BJ (cell line): ENCODE measurements at regions not wholly inside any gene's neighbourhood (a gene's known extent, or its start where the extent isn't known, plus 50 kb on each side); places are given as distances from the start of the nearest gene placed in this dataset.

ENCODE experiments used
- CTCF ChIA-PET: fragments of 350-600 bp; formaldehyde crosslinking; extraction: SDS; loops from one replicate; lab custom pipeline; 2021; ENCODE audit warnings: antibody characterized with exemption, inconsistent platforms; lab: Yijun Ruan, JAX
- POLR2A ChIA-PET: fragments of 300-600 bp; sonication (Branson Sonifier 250); formaldehyde crosslinking; extraction: SDS; loops from one replicate; lab custom pipeline; 2021; ENCODE audit warnings: antibody characterized with exemption; lab: Charles Lee
- DNase-seq: peaks from one replicate; pipeline ENCODE4 v3.0.0-alpha.2; 2011; ENCODE audit warnings: low read depth
- H3K27me3 ChIP-seq: 2 replicates; pipeline ENCODE4 v1.6.0; 2011; ENCODE audit warnings: low read length; ENCODE audit not compliant: control insufficient read depth, insufficient read depth
- H3K36me3 ChIP-seq: 2 replicates; pipeline ENCODE4 v1.5.1; 2011; ENCODE audit warnings: low read length; ENCODE audit not compliant: control insufficient read depth, insufficient read depth
- H3K4me3 ChIP-seq: 2 replicates; pipeline ENCODE4 v1.5.1; 2011; ENCODE audit warnings: low read depth, mild to moderate bottlenecking, control low read depth, low read length
- TF ChIP-seq, protein P1 (sequence below): IDR thresholded peaks from 2 replicates; pipeline ENCODE4 v1.5.1; 2011; ENCODE audit warnings: low read depth, mild to moderate bottlenecking, control low read depth, inconsistent platforms, low read length, moderate library complexity; ENCODE audit not compliant: insufficient read depth

DNA sequence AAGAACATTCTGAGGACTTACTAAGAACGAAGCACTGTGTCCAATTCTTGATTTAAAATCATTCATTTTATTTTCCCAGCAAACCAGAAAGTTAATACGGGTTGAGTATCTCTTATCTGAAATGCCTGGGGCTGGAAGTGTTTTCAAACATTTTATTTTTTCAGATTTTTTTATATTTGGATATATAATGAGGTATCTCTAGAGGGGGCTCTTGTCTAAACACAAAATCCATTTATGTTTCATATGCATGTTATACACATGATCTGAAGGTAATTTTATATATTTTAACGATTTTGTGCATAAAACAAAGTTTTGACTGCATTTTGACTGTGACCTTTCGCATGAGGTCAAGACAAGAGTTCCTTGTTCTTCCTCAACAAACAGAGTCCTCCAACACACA, 320.9 kb downstream of the ASMT start:
- no peaks in the 10 kb centered on the region for H3K36me3 ChIP-seq
- no peak for DNase-seq
- ChIA-PET POLR2A (no interaction called here), CTCF (no interaction called here)
- no peak overlapping the region for H3K4me3 ChIP-seq
- TF ChIP-seq, protein P1, sequence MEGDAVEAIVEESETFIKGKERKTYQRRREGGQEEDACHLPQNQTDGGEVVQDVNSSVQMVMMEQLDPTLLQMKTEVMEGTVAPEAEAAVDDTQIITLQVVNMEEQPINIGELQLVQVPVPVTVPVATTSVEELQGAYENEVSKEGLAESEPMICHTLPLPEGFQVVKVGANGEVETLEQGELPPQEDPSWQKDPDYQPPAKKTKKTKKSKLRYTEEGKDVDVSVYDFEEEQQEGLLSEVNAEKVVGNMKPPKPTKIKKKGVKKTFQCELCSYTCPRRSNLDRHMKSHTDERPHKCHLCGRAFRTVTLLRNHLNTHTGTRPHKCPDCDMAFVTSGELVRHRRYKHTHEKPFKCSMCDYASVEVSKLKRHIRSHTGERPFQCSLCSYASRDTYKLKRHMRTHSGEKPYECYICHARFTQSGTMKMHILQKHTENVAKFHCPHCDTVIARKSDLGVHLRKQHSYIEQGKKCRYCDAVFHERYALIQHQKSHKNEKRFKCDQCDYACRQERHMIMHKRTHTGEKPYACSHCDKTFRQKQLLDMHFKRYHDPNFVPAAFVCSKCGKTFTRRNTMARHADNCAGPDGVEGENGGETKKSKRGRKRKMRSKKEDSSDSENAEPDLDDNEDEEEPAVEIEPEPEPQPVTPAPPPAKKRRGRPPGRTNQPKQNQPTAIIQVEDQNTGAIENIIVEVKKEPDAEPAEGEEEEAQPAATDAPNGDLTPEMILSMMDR, result no peak
- no peaks in the 10 kb centered on the region for H3K27me3 ChIP-seq

DNA sequence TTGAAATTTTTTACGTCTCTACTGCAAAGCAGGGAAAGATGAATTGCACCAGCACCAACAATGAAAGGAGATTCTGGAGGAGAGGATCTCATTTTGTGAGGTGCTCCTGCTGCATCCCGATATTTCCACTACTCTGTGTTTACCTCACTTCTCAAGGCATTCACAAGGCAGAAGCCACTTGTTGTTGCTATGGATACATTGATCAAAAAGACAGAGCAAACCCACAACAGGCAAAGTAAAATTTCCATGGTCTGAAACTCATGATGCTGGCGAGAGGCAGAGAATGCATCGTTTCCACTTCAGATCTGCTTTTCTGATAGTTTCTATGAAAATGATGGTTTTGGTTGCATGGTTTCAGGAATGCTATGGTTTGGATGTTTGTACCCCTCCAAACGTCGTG, 323.3 kb downstream of the ASMT start:
- TF ChIP-seq, protein P1, result no peak
- no peak overlapping the region for H3K4me3 ChIP-seq
- CTCF ChIA-PET, result no interaction called here
- DNase-seq, result no peak
- H3K36me3 ChIP-seq, result no peaks in the 10 kb centered on the region
- no peaks in the 10 kb centered on the region for H3K27me3 ChIP-seq
- POLR2A ChIA-PET, result no interaction called here

DNA sequence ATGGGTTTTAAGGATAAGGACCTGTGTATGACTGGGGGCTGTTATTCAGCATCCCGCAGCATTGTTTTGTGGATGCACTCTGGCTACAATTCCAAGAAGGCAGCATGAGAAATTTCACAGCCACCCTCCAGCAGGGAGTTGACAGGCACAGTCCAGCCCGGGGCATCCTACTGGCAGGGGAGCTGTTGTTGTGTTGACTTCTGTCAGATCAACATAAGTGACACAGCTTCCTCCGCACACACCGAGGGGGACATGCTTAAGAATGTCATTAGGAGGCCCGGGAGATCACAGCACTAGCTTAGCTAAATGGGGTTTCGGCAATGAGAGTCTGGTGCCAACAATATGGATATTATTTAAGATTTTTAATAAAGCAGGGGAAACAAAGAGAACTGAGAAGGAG, 326.5 kb downstream of the ASMT start:
- no peak for DNase-seq
- Histone ChIP-seq H3K36me3 (no peaks in the 10 kb centered on the region), H3K4me3 (no peak overlapping the region), H3K27me3 (no peaks in the 10 kb centered on the region)
- ChIA-PET CTCF (no interaction called here), POLR2A (no interaction called here)
- TF ChIP-seq, protein P1, result no peak

DNA sequence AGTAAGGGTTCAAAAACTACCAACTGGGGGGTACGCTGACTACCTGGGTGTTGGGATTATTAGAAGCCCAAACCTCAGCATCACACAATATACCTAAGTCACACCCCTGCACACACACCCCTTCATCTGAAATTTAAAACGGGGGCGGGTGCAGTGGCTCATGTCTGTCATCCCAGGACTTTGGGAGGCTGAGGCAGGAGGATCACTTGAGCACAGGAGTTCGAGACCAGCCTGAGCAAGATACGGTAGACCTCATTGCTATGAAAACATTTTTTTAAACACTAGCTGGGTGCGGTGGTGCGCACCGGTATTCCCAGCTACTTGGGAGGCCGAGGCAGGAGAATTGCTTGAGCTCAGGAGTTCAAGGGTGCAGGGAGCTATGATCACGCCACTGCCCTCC, 331.0 kb downstream of the ASMT start:
- ChIA-PET CTCF (no interaction called here), POLR2A (no interaction called here)
- Histone ChIP-seq H3K36me3 (no peaks in the 10 kb centered on the region), H3K4me3 (no peak overlapping the region), H3K27me3 (no peaks in the 10 kb centered on the region)
- TF ChIP-seq, protein P1, result no peak
- no peak for DNase-seq

DNA sequence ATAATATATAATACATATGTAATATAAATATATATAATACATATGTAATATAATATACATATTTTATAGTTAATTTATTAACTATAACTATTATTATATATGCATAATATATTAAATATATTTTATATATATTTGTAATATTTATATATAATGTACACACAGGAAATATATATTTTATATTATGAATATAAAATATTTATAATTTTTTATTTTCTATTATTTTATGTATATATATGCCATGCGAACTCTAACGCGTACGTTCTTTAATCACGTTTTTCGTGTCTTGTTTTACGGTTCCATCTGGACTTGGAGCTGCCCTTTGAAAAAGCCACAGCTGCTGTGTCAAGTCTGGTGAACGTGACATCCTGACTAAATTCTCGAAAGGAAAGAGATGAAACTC, 332.1 kb downstream of the ASMT start:
- no peak for DNase-seq
- TF ChIP-seq, protein P1, result no peak
- ChIA-PET CTCF (no interaction called here), POLR2A (no interaction called here)
- Histone ChIP-seq H3K36me3 (no peaks in the 10 kb centered on the region), H3K27me3 (no peaks in the 10 kb centered on the region), H3K4me3 (no peak overlapping the region)
